Right lobe of liver (tissue), 6 donors: ENCODE measurements at regions not wholly inside any gene's neighbourhood (a gene's known extent, or its start where the extent isn't known, plus 50 kb on each side); places are given as distances from the start of the nearest gene placed in this dataset.

Experiments used
- ATAC-seq, 4 donors: fragments of 200-7000 bp; cut with Tn5 transposase; one replicate each; pipeline ENCODE4 v1.9.1; 2020; ENCODE audit warnings: mild to moderate bottlenecking in 4 of 4, moderate library complexity in 4 of 4
- DNase-seq, 3 donors: peaks; one replicate each; pipeline ENCODE4 v3.0.0-alpha.2; 2020
- H3K27ac ChIP-seq, 3 donors: fragments of 200-600 bp; one replicate each; pipeline ENCODE4 v1.8.0; 2022
- H3K27me3 ChIP-seq, 2 donors: fragments of 200-600 bp; one replicate each; pipeline ENCODE4 v1.8.0; 2022
- H3K36me3 ChIP-seq, 4 donors: fragments of 200-600 bp; sonication (generic) in 1 of 4; one replicate each; pipeline versions ENCODE4 v1.5.1 to v1.8.0; 2017 to 2022; ENCODE audit warnings: control low read depth in 1 of 4
- H3K4me1 ChIP-seq, 4 donors: fragments of 200-600 bp; sonication (generic) in 1 of 4; one replicate each; pipeline versions ENCODE4 v1.5.1 to v1.8.0; 2017 to 2022; ENCODE audit warnings: control low read depth in 1 of 4
- H3K4me3 ChIP-seq, 3 donors: fragments of 200-600 bp; one replicate each; pipeline ENCODE4 v1.8.0; 2022
- H3K9me3 ChIP-seq, 4 donors: fragments of 200-600 bp; sonication (generic) in 1 of 4; one replicate each; pipeline versions ENCODE4 v1.5.1 to v1.8.0; 2017 to 2022; ENCODE audit warnings: control low read depth in 1 of 4
- CTCF ChIP-seq, 4 donors: fragments of 200-600 bp in 3 of 4; fragments of 450-650 bp in 1 of 4; IDR thresholded peaks; one replicate each; pipeline versions ENCODE4 v1.5.1 to v1.8.0; 2016 to 2022; ENCODE audit warnings: antibody characterized with exemption in 4 of 4, mild to moderate bottlenecking in 2 of 4
- POLR2A ChIP-seq: fragments of 450-650 bp; IDR thresholded peaks from one replicate; pipeline ENCODE4 v1.6.1; 2017; ENCODE audit warnings: antibody characterized with exemption, mild to moderate bottlenecking
- WGBS: methylation state at CpG from one replicate; pipeline ENCODE4 v1.1.6; 2018; ENCODE audit warnings: low coverage, low lambda C conversion rate; ENCODE audit not compliant: insufficient coverage; ENCODE audit errors: missing lambda C conversion rate; 5-methylcytosine and 5-hydroxymethylcytosine counted together
- intact Hi-C, 2 donors: fragments of 100-400 bp; cut with DNase I; formaldehyde crosslinking; loops; one replicate each; pipeline versions ENCODE4 v1.11.2 to v1.14.1; 2022
- donor health status: DM: no; HTN: yes; CAD: no.
- donor health status: DM: no; HTN: no; CAD: no.
- donor health status: DM: no; HTN: no; CAD: no.
- donor health status: DM: no; HTN: yes; CAD: no.
- donor health status: DM: no; HTN: yes; CAD: no.

GRCh38 chr20:24773168-24773567, 175.9 kb upstream of the CST7 start:
- no peak overlapping the region for H3K4me3 ChIP-seq
- H3K27ac ChIP-seq: no peak overlapping the region
- WGBS: 67% methylated on average over 1 of the region's 5 CpGs
- H3K9me3 ChIP-seq: no peaks in the 10 kb centered on the region
- no peaks in the 10 kb centered on the region for H3K36me3 ChIP-seq
- ATAC-seq (no peak), DNase-seq (peak in 1 of 3 donors; percentile 15)
- intact Hi-C loops: no loop called here
- H3K4me1 ChIP-seq: no peaks in the 10 kb centered on the region
- TF ChIP-seq POLR2A: no peak
- no peak for TF ChIP-seq CTCF (IDR thresholded peaks at IDR 0.05)
- no peaks in the 10 kb centered on the region for H3K27me3 ChIP-seq

- no peaks in the 10 kb centered on the region for H3K4me1 ChIP-seq
- no peaks in the 10 kb centered on the region for H3K36me3 ChIP-seq
- TF ChIP-seq POLR2A: no peak
- no peak for TF ChIP-seq CTCF (IDR thresholded peaks at IDR 0.05)
- H3K27me3 ChIP-seq: no peaks in the 10 kb centered on the region
- H3K27ac ChIP-seq: no peak overlapping the region
- no peaks in the 10 kb centered on the region for H3K9me3 ChIP-seq
- H3K4me3 ChIP-seq: no peak overlapping the region
- intact Hi-C loops: no loop called here
- WGBS: 40% methylated on average over 3 of the region's 3 CpGs
- DNase-seq: peak in 1 of 3 donors; percentile 17
- ATAC-seq: no peak
Measured at GRCh38 chr20:24773751-24774201, 175.3 kb upstream of the CST7 start.

- intact Hi-C loops: no loop called here
- Histone ChIP-seq H3K27ac (no peak overlapping the region), H3K4me3 (no peak overlapping the region), H3K36me3 (no peaks in the 10 kb centered on the region), H3K9me3 (no peaks in the 10 kb centered on the region), H3K27me3 (no peaks in the 10 kb centered on the region), H3K4me1 (no peaks in the 10 kb centered on the region)
- ATAC-seq (no peak), DNase-seq (no peak)
- TF ChIP-seq CTCF (IDR thresholded peaks at IDR 0.05) (no peak), POLR2A (no peak)
Measured at GRCh38 chr20:24775966-24776365, 173.1 kb upstream of the CST7 start.

- Histone ChIP-seq H3K4me3 (no peak overlapping the region), H3K27ac (no peak overlapping the region), H3K9me3 (no peaks in the 10 kb centered on the region), H3K36me3 (no peaks in the 10 kb centered on the region), H3K4me1 (no peaks in the 10 kb centered on the region), H3K27me3 (no peaks in the 10 kb centered on the region)
- TF ChIP-seq CTCF (IDR thresholded peaks at IDR 0.05) (no peak), POLR2A (no peak)
- intact Hi-C loops: no loop called here
- peak in 1 of 3 donors; percentile 26 for DNase-seq
- WGBS: 30% methylated on average over 1 of the region's 6 CpGs
- ATAC-seq: no peak
Measured at GRCh38 chr20:24776755-24777271, 172.3 kb upstream of the CST7 start.

- Histone ChIP-seq H3K27me3 (no peaks in the 10 kb centered on the region), H3K36me3 (no peaks in the 10 kb centered on the region), H3K27ac (no peak overlapping the region), H3K9me3 (no peaks in the 10 kb centered on the region), H3K4me3 (no peak overlapping the region), H3K4me1 (no peaks in the 10 kb centered on the region)
- no peak for TF ChIP-seq POLR2A
- WGBS: 57% methylated on average over 4 of the region's 5 CpGs
- ATAC-seq: no peak
- intact Hi-C loops: no loop called here
- no peak for DNase-seq
Measured at GRCh38 chr20:24777746-24778145, 171.3 kb upstream of the CST7 start.
